HCT116 (cell line): ENCODE measurements at regions not wholly inside any gene's neighbourhood (a gene's known extent, or its start where the extent isn't known, plus 50 kb on each side); places are given as distances from the start of the nearest gene placed in this dataset.

ENCODE experiments used
- ATAC-seq: fragments of 200-7000 bp; cut with Tn5 transposase; 2 replicates; pipeline ENCODE4 v1.9.1; 2020; ENCODE audit warnings: mild to moderate bottlenecking, moderate library complexity
- BruUV-seq: library from RNA; stranded (reverse); fragments of 400-500 nt; replicated peaks from 2 replicates; lab custom pipeline; 2021; lab: Mats Ljungman, UMichigan
- CTCF ChIA-PET: fragments of 300-600 bp; sonication (Branson Sonifier 250); formaldehyde crosslinking; loops from one replicate; lab custom pipeline; 2021; ENCODE audit warnings: antibody characterized with exemption; lab: Charles Lee
- POLR2A ChIA-PET: fragments of 300-600, 350-600 bp; sonication (Branson Sonifier 250); formaldehyde crosslinking; loops from one replicate; lab custom pipeline; 2021; ENCODE audit warnings: antibody characterized with exemption; lab: Charles Lee
- RAD21 ChIA-PET, 2 experiments: fragments of 300-600 bp; sonication (Branson Sonifier 250); formaldehyde crosslinking; loops; one replicate each; lab custom pipeline; 2023; ENCODE audit warnings: low total read pairs in 2 of 2; ENCODE audit not compliant: uncharacterized antibody in 2 of 2, unreplicated experiment in 2 of 2, low non-redundant PET in 1 of 2; lab: Charles Lee
- DNase-seq: peaks from one replicate; pipeline ENCODE4 v3.0.0-alpha.2; 2010; ENCODE audit warnings: low read depth, low spot score
- H2AFZ ChIP-seq: fragments of 200-600 bp; shearing (Covaris generic), sonication (generic); 2 replicates; pipeline ENCODE4 v1.6.1; 2017; ENCODE audit warnings: low read depth, mixed run types, mixed read lengths, antibody characterized with exemption, low read length; ENCODE audit not compliant: poor library complexity, severe bottlenecking
- H3K27ac ChIP-seq: 2 replicates; pipeline ENCODE4 v1.5.1; 2012; ENCODE audit warnings: low read depth, low read length
- H3K27me3 ChIP-seq: fragments of 200-600 bp; sonication (generic); 2 replicates; pipeline ENCODE4 v1.6.1; 2016; ENCODE audit warnings: mixed run types, low read length, mixed read lengths; ENCODE audit not compliant: insufficient read depth
- H3K36me3 ChIP-seq, 2 experiments: fragments of 200-500 bp in 1 of 2; fragments of 200-600 bp in 1 of 2; sonication (Bioruptor generic) in 1 of 2; sonication (generic) in 1 of 2; 2 replicates each; pipeline versions ENCODE4 v1.5.1 to v1.6.1; 2014 to 2016; ENCODE audit warnings: low read length in 2 of 2, inconsistent platforms in 1 of 2, mixed read lengths in 1 of 2, mixed run types in 1 of 2; ENCODE audit not compliant: insufficient read depth in 2 of 2, control insufficient read depth in 1 of 2
- H3K4me1 ChIP-seq, 2 experiments: fragments of 200-600 bp in 1 of 2; sonication (generic) in 1 of 2; 2 replicates each; pipeline versions ENCODE4 v1.5.1 to v1.6.1; 2012 to 2017; ENCODE audit warnings: low read length in 2 of 2, inconsistent platforms in 1 of 2, mild to moderate bottlenecking in 1 of 2, mixed read lengths in 1 of 2, mixed run types in 1 of 2, moderate library complexity in 1 of 2; ENCODE audit not compliant: insufficient read depth in 2 of 2, control insufficient read depth in 1 of 2
- H3K4me2 ChIP-seq: fragments of 200-600 bp; sonication (generic); 2 replicates; pipeline ENCODE4 v1.6.1; 2017; ENCODE audit warnings: mixed run types, low read length, mixed read lengths
- H3K4me3 ChIP-seq, 2 experiments: fragments of 200-600 bp in 1 of 2; sonication (generic) in 1 of 2; replicated peaks in 1 of 2; 2 replicates each; pipeline ENCODE4 v1.5.1; 2011 to 2016; ENCODE audit warnings: low read length in 2 of 2, control low read depth in 1 of 2, low read depth in 1 of 2, mild to moderate bottlenecking in 1 of 2, mixed read lengths in 1 of 2, mixed run types in 1 of 2
- H3K79me2 ChIP-seq: fragments of 200-600 bp; sonication (generic); 2 replicates; pipeline ENCODE4 v1.6.1; 2017; ENCODE audit warnings: mild to moderate bottlenecking, mixed run types, low read length, moderate library complexity, mixed read lengths; ENCODE audit not compliant: insufficient read depth
- H3K9ac ChIP-seq: fragments of 200-600 bp; sonication (generic); 2 replicates; pipeline ENCODE4 v1.6.1; 2016; ENCODE audit warnings: low read length, mixed read lengths
- H3K9me2 ChIP-seq: fragments of 200-600 bp; sonication (generic), shearing (Covaris generic); 2 replicates; pipeline ENCODE4 v1.6.1; 2017; ENCODE audit warnings: mixed run types, mild to moderate bottlenecking, moderate library complexity; ENCODE audit not compliant: insufficient read depth
- H3K9me3 ChIP-seq, 2 experiments: fragments of 200-500 bp in 1 of 2; fragments of 200-600 bp in 1 of 2; sonication (Bioruptor generic) in 1 of 2; sonication (generic) in 1 of 2; 2 replicates each; pipeline ENCODE4 v1.6.1; 2014 to 2017; ENCODE audit warnings: low read length in 2 of 2, mixed read lengths in 2 of 2, inconsistent platforms in 1 of 2, low read depth in 1 of 2, mild to moderate bottlenecking in 1 of 2, mixed run types in 1 of 2, moderate library complexity in 1 of 2; ENCODE audit not compliant: control insufficient read depth in 1 of 2, insufficient read depth in 1 of 2
- H4K20me1 ChIP-seq: fragments of 200-600 bp; sonication (generic), shearing (Covaris generic); 2 replicates; pipeline ENCODE4 v1.6.1; 2017; ENCODE audit warnings: mixed run types, mild to moderate bottlenecking, moderate library complexity; ENCODE audit not compliant: insufficient read depth
- ATF3 ChIP-seq: IDR thresholded peaks from 2 replicates; pipeline ENCODE4 v1.6.1; 2012
- CBX3 ChIP-seq: IDR thresholded peaks from 2 replicates; pipeline ENCODE4 v1.6.1; 2012; ENCODE audit warnings: low read depth
- CTCF ChIP-seq, 3 experiments: fragments of 200-600 bp in 1 of 3; sonication (generic) in 1 of 3; IDR thresholded peaks in 2 of 3; conservative IDR thresholded peaks in 1 of 3; 2 replicates each; pipeline ENCODE4 v1.5.1; 2012 to 2017; ENCODE audit warnings: low read depth in 2 of 3, low read length in 2 of 3, antibody characterized with exemption in 1 of 3, borderline replicate concordance in 1 of 3, control low read depth in 1 of 3, mild to moderate bottlenecking in 1 of 3, mixed read lengths in 1 of 3, mixed run types in 1 of 3, moderate library complexity in 1 of 3; ENCODE audit not compliant: insufficient read depth in 1 of 3
- EGR1 ChIP-seq: IDR thresholded peaks from 2 replicates; pipeline ENCODE4 v1.6.1; 2012; ENCODE audit warnings: low read depth
- EZH2 ChIP-seq: fragments of 200-600 bp; sonication (generic); IDR thresholded peaks from 2 replicates; pipeline ENCODE4 v1.6.1; 2017; ENCODE audit warnings: antibody characterized with exemption, mixed run types
- EZH2phosphoT487 ChIP-seq: fragments of 200-600 bp; IDR thresholded peaks from 2 replicates; pipeline ENCODE4 v1.6.1; 2018; ENCODE audit warnings: antibody characterized with exemption, borderline replicate concordance
- POLR2A ChIP-seq: IDR thresholded peaks from 2 replicates; pipeline ENCODE4 v1.7.0; 2011; ENCODE audit warnings: borderline replicate concordance; ENCODE audit not compliant: insufficient read depth, insufficient read length; ENCODE audit errors: extremely low read depth
- POLR2AphosphoS5 ChIP-seq: IDR thresholded peaks from 2 replicates; pipeline ENCODE4 v1.6.1; 2011; ENCODE audit warnings: mild to moderate bottlenecking, low read depth, low read length, moderate library complexity
- SIN3A ChIP-seq: IDR thresholded peaks from 2 replicates; pipeline ENCODE4 v1.6.1; 2012; ENCODE audit warnings: low read depth
- SP1 ChIP-seq: IDR thresholded peaks from 2 replicates; pipeline ENCODE4 v1.6.1; 2012; ENCODE audit warnings: low read depth
- SRF ChIP-seq: IDR thresholded peaks from 2 replicates; pipeline ENCODE4 v1.6.1; 2012; ENCODE audit warnings: low read depth
- TCF7L2 ChIP-seq: IDR thresholded peaks from 2 replicates; pipeline ENCODE4 v1.7.0; 2011; ENCODE audit warnings: borderline replicate concordance, inconsistent platforms; ENCODE audit not compliant: insufficient read depth, insufficient read length; ENCODE audit errors: extremely low read depth
- YY1 ChIP-seq: IDR thresholded peaks from 2 replicates; pipeline ENCODE4 v1.6.1; 2011; ENCODE audit warnings: low read length, low read depth, moderate library complexity, mild to moderate bottlenecking; ENCODE audit not compliant: insufficient replicate concordance; ENCODE audit errors: extremely low read depth
- intact Hi-C: fragments of 100-400 bp; cut with micrococcal nuclease; formaldehyde crosslinking; loops from 2 replicates; pipeline ENCODE4 v1.10.0; 2022
- TF ChIP-seq, protein P1 (sequence below): IDR thresholded peaks from 2 replicates; pipeline ENCODE4 v1.6.1; 2011; ENCODE audit warnings: mild to moderate bottlenecking, low read length, moderate library complexity; ENCODE audit not compliant: insufficient replicate concordance; ENCODE audit errors: extremely low read depth
- TF ChIP-seq, protein P2 (sequence below): IDR thresholded peaks from 2 replicates; pipeline ENCODE4 v1.6.1; 2012

GRCh38 chr13:78743973-78744372, 85.0 kb upstream of the OBI1 start:
- Histone ChIP-seq H3K36me3 (no peaks in the 10 kb centered on the region), H3K9ac (no peak overlapping the region), H3K9me3 (no peaks in the 10 kb centered on the region), H3K9me2 (no peaks in the 10 kb centered on the region), H3K4me1 (no peaks in the 10 kb centered on the region), H3K27me3 (peaks cover 21% of the 10 kb centered on the region; the same call in 1 of the 2 replicates), H2AFZ (no peak overlapping the region), H3K79me2 (no peaks in the 10 kb centered on the region), H4K20me1 (no peaks in the 10 kb centered on the region; the same call in 1 of the 2 replicates), H3K27ac (no peak overlapping the region), H3K4me2 (no peak overlapping the region), H3K4me3 (no peak overlapping the region)
- POLR2A ChIA-PET, result no interaction called here
- TF ChIP-seq POLR2AphosphoS5 (no peak), EZH2 (no peak), ATF3 (no peak), EZH2phosphoT487 (no peak), CTCF (IDR thresholded peaks at IDR 0.05 in 2 of 3, conservative IDR thresholded peaks at IDR 0.05 in 1 of 3; ENCODE audit: borderline replicate concordance in 1 of 3, insufficient read depth in 1 of 3, low read depth in 2 of 3, low read length in 2 of 3) (no peak), POLR2A (no peak), SIN3A (no peak), TCF7L2 (no peak), SP1 (no peak), SRF (no peak), CBX3 (no peak), YY1 (no peak), EGR1 (no peak)
- TF ChIP-seq, protein P1, sequence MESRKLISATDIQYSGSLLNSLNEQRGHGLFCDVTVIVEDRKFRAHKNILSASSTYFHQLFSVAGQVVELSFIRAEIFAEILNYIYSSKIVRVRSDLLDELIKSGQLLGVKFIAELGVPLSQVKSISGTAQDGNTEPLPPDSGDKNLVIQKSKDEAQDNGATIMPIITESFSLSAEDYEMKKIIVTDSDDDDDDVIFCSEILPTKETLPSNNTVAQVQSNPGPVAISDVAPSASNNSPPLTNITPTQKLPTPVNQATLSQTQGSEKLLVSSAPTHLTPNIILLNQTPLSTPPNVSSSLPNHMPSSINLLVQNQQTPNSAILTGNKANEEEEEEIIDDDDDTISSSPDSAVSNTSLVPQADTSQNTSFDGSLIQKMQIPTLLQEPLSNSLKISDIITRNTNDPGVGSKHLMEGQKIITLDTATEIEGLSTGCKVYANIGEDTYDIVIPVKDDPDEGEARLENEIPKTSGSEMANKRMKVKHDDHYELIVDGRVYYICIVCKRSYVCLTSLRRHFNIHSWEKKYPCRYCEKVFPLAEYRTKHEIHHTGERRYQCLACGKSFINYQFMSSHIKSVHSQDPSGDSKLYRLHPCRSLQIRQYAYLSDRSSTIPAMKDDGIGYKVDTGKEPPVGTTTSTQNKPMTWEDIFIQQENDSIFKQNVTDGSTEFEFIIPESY, result no peak
- TF ChIP-seq, protein P2, sequence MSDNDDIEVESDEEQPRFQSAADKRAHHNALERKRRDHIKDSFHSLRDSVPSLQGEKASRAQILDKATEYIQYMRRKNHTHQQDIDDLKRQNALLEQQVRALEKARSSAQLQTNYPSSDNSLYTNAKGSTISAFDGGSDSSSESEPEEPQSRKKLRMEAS, result no peak
- CTCF ChIA-PET, result no interaction called here
- RAD21 ChIA-PET, result no interaction called here
- ATAC-seq (no peak), DNase-seq (no peak)
- intact Hi-C loops, result no loop called here
- BruUV-seq, result no TSS peak
